ENCODE measurements at regions not wholly inside any gene's neighbourhood (a gene's known extent, or its start where the extent isn't known, plus 50 kb on each side); places are given as distances from the start of the nearest gene placed in this dataset.

- no peak for TF ChIP-seq YY1 (IDR thresholded peaks at IDR 0.05; ENCODE audit: insufficient read depth, insufficient read length)
- TF ChIP-seq SUZ12 (IDR thresholded peaks at IDR 0.05; ENCODE audit: extremely low read depth, insufficient read depth, insufficient read length), result no peak
- no peak for TF ChIP-seq ZNF274 (IDR thresholded peaks at IDR 0.05; ENCODE audit: low read depth, low read length)
Measured at GRCh38 chr20:6482486-6482885, 285.0 kb upstream of the BMP2 start.

Measured in NT2/D1 (cell line).